HUES64 (cell line): ENCODE measurements at regions not wholly inside any gene's neighbourhood (a gene's known extent, or its start where the extent isn't known, plus 50 kb on each side); places are given as distances from the start of the nearest gene placed in this dataset.
"Not testable (repeated sequence)": the region's sequence is repeated elsewhere in the genome, so short reads cannot be mapped to it uniquely, and the experiment has no call there.

Experiments used
- H3K27ac ChIP-seq: 2 replicates; pipeline ENCODE4 v1.7.0; 2013; ENCODE audit warnings: low read depth, low read length, inconsistent platforms
- H3K27me3 ChIP-seq: 2 replicates; pipeline ENCODE4 v1.6.1; 2013; ENCODE audit warnings: mild to moderate bottlenecking, low read length; ENCODE audit not compliant: insufficient read depth
- H3K36me3 ChIP-seq: 2 replicates; pipeline ENCODE4 v1.6.1; 2013; ENCODE audit warnings: mild to moderate bottlenecking, low read length; ENCODE audit not compliant: insufficient read depth
- H3K4me1 ChIP-seq: 2 replicates; pipeline ENCODE4 v1.6.1; 2013; ENCODE audit warnings: mild to moderate bottlenecking, low read length, moderate library complexity; ENCODE audit not compliant: insufficient read depth
- H3K4me3 ChIP-seq: 2 replicates; pipeline ENCODE4 v1.5.1; 2013; ENCODE audit warnings: mild to moderate bottlenecking, low read length, moderate library complexity
- H3K9ac ChIP-seq: 2 replicates; pipeline ENCODE4 v1.6.1; 2013; ENCODE audit warnings: mild to moderate bottlenecking, low read depth, low read length
- H3K9me3 ChIP-seq: 2 replicates; pipeline ENCODE4 v1.6.1; 2013; ENCODE audit warnings: low read depth, low read length; ENCODE audit not compliant: insufficient read depth
- WGBS: fragments of 150-250, 120-280 bp; methylation state at CpG from one replicate; pipeline ENCODE4 v1.1.7; 2013; ENCODE audit warnings: missing lambda C conversion rate; 5-methylcytosine and 5-hydroxymethylcytosine counted together

DNA sequence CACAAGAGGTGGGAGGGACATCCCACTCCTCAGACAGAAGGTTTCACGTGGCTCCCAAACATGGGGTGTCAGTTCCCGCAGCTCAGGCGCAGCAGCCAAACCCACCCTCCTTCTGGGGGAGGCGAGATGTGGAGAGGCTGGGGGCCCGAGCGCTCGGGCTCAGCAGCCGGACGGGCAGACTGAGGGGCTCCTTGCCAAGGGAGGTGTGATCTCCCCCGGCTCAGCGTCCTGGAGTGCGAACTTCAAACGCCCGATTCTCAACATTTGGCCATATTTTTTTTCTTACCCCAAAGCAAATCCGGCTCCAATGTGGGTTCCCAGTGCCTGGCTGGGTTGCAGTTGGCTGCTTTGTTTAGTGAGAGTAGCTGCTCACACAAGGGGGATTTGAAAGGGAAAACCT is 477.9 kb downstream of the MN1 start:
- H3K27me3 ChIP-seq, result no peaks in the 10 kb centered on the region
- 87% methylated on average over 15 of the region's 15 CpGs for WGBS
- no peak overlapping the region for H3K27ac ChIP-seq
- peaks cover 7% of the 10 kb centered on the region for H3K9me3 ChIP-seq
- H3K36me3 ChIP-seq, result no peaks in the 10 kb centered on the region
- H3K4me1 ChIP-seq, result 0 out of 2 replicates have a peak, but pooled peaks cover 2% of the 10 kb centered on the region
- no peak overlapping the region for H3K9ac ChIP-seq
- H3K4me3 ChIP-seq, result no peak overlapping the region

DNA sequence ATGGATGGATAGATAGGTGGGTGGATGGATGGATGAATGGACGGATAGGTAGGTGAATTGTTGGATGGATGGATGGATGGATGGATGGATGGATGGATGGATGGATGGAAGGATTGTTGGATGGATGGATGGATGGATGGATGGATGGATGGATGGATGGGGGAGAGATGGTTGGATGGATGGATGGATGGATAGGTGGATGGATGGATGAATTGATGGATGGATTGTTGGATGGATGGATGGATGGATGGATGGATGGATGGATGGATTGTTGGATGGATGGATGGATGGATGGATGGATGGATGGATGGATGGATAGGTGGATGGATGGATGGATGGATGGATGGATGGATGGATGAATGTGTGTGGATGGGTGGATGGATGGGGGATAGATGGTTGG is 476.6 kb downstream of the MN1 start:
- not testable (repeated sequence) for H3K27me3 ChIP-seq, H3K9ac ChIP-seq, H3K4me3 ChIP-seq, H3K9me3 ChIP-seq, H3K4me1 ChIP-seq, H3K36me3 ChIP-seq, H3K27ac ChIP-seq
- 90% methylated on average over 1 of the region's 1 CpG for WGBS

- H3K27ac ChIP-seq, result no peak overlapping the region
- 89% methylated on average over 4 of the region's 4 CpGs for WGBS
- no peaks in the 10 kb centered on the region for H3K36me3 ChIP-seq
- no peak overlapping the region for H3K4me3 ChIP-seq
- no peak overlapping the region for H3K9ac ChIP-seq
- no peaks in the 10 kb centered on the region for H3K27me3 ChIP-seq
- peaks cover 15% of the 10 kb centered on the region; the same call in 1 of the 2 replicates for H3K4me1 ChIP-seq
- H3K9me3 ChIP-seq, result no peaks in the 10 kb centered on the region
Observed at GRCh38 chr22:27327497-27327896, 474.1 kb downstream of the MN1 start.

DNA sequence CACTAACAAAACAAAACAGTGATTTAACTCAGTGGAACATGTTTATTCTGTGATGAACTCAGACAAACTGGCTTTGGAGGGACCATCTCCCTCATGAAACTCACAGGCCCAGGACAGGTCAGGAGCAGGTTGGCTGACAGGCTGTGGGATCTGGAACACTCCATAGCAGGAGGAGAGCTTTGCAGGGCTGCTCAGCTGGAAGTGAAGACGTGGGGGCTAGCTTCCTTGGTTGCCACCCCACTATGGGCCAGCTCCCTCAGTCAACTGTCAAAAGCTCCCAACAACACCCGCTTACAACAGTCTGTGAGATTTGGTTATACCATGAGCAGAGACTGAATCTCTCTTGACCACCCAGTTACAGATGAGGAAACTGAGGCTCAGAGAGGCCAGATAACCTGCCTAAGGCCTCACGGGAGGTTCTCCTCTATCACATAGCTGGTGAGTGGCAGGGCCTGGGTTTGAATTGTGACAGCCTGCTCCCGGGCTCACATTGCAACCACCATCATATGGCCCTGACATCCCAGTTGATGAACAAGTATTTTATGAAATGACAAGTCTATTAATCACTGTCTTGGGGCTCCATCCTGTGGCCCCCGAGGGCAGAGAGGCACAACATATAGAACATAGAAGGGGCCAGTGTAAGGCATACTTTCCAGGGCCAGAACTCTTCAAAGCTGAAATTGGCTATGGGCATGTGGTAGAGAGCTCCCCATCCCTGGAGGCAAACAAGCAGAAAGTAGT is 473.4 kb downstream of the MN1 start:
- H3K27ac ChIP-seq, result no peak overlapping the region
- H3K27me3 ChIP-seq, result no peaks in the 10 kb centered on the region
- WGBS, result 91% methylated on average over 4 of the region's 5 CpGs
- no peaks in the 10 kb centered on the region for H3K9me3 ChIP-seq
- H3K9ac ChIP-seq, result no peak overlapping the region
- no peaks in the 10 kb centered on the region for H3K36me3 ChIP-seq
- no peak overlapping the region for H3K4me3 ChIP-seq
- H3K4me1 ChIP-seq, result peaks cover 15% of the 10 kb centered on the region; the same call in 1 of the 2 replicates

DNA sequence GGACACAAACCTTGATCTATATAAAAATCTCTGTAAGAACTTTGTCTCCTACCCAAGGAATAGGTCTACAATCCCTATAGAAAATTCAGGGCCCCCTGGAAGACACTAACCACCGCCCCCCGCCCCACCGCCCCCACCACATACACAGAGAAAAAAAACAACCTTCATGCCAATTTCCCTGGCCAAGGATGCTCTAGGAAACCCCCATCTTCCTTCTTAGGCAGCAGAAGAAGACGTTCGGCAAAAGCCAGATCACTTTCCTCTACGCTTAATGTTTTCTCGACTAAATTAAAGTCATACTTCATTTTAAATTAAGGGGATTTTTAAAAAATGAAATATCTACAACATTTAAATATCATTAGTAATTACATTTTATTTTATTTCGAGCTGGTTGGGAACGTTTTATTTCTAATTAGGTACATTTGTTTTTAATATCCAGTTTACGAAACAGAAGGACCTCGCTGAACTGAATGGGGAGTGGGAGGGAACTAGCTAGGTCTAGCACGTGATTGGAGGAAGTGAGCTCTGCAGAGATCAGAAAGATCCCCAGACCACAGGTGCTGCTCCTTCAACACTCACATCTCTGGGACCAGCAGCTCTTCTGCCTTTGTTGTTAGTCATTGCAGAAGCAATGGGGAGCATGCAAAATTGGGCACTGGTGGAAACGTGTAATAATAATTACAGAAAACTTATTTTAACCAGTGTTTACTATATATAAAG is 472.3 kb downstream of the MN1 start:
- Histone ChIP-seq H3K36me3 (no peaks in the 10 kb centered on the region), H3K27me3 (no peaks in the 10 kb centered on the region), H3K9me3 (no peaks in the 10 kb centered on the region), H3K27ac (no peak overlapping the region), H3K4me3 (peak overlapping the region; percentile 29; the same call in 1 of the 2 replicates), H3K9ac (no peak overlapping the region), H3K4me1 (peaks cover 15% of the 10 kb centered on the region; the same call in 1 of the 2 replicates)
- 34% methylated on average over 8 of the region's 13 CpGs for WGBS

DNA sequence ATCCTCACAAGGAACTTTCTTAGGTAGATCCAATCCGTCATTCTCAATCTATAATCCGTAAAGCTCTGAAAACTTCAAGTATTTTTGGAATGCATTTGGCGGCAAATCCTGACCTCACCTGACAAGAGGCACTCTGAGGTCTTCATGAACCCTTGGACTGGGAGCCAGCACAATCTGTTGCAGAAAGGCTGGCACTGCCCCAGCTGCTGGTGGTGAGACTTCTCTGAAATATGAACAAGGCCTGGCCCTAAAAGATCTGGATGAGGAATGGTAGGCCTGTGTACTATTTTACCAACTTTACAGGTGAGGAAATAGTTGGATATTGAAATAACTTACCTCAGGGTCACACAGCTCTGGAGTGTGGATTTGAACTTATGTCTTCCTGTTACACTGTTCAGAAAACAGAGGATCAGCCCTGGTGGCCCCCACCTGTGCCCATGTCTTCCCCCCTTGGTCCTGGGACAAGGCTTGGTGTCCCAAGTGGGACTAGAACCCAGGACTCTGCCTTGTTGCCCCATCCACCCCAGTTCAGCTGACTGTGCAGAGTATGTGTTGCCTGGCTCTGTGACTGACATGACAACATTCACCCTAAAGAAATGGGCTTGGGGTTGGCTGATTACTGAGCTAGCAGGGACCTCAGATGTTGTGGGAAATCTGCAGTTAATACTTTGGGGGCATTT is 471.4 kb downstream of the MN1 start:
- 86% methylated on average over 3 of the region's 3 CpGs for WGBS
- Histone ChIP-seq H3K9ac (no peak overlapping the region), H3K4me1 (peaks cover 15% of the 10 kb centered on the region; the same call in 1 of the 2 replicates), H3K27me3 (no peaks in the 10 kb centered on the region), H3K4me3 (no peak overlapping the region), H3K27ac (no peak overlapping the region), H3K36me3 (no peaks in the 10 kb centered on the region), H3K9me3 (no peaks in the 10 kb centered on the region)

- H3K9ac ChIP-seq, result no peak overlapping the region
Observed at GRCh38 chr22:27331526-27332281, 469.9 kb downstream of the MN1 start.

DNA sequence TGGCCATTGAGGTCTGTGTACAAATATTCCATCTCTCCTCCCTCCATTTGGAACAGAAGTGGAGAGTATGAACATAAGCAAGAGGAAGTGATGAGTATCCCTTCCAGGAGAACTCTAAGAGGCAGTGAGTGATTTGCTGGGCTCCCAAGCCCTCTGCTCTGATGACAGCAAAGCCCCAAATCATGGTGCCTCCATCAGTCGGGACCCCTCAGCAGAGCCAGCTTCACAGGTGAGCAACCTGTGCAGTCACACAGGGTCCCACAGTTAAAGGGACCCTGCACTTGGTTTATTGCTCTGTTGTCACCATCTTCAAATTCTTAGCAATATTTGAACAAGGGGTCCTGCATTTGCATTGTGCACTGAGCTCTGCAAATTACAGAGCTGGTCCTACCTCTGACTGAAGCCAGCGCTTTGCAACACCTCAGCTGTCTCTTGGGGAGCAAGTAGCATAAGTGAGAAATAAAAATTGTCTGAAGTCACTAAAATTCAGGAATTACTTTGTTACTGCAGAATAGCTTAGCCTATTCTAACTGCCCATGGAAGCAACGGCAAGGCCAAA is 466.4 kb downstream of the MN1 start:
- Histone ChIP-seq H3K4me3 (no peak overlapping the region), H3K4me1 (peaks cover 16% of the 10 kb centered on the region; the same call in 1 of the 2 replicates), H3K27ac (no peak overlapping the region), H3K9ac (no peak overlapping the region), H3K9me3 (no peaks in the 10 kb centered on the region), H3K27me3 (no peaks in the 10 kb centered on the region), H3K36me3 (no peaks in the 10 kb centered on the region)
- 58% methylated on average over 3 of the region's 3 CpGs for WGBS

More at GRCh38 chr22:27331526-27332281, 469.9 kb downstream of the MN1 start:
- WGBS, result 41% methylated on average over 16 of the region's 16 CpGs
- Histone ChIP-seq H3K27me3 (no peaks in the 10 kb centered on the region), H3K27ac (no peak overlapping the region), H3K4me3 (no peak overlapping the region), H3K9me3 (no peaks in the 10 kb centered on the region), H3K36me3 (no peaks in the 10 kb centered on the region), H3K4me1 (peaks cover 15% of the 10 kb centered on the region; the same call in 1 of the 2 replicates)

- Histone ChIP-seq H3K27me3 (no peaks in the 10 kb centered on the region), H3K4me1 (peaks cover 13% of the 10 kb centered on the region; the same call in 1 of the 2 replicates), H3K9ac (no peak overlapping the region), H3K9me3 (no peaks in the 10 kb centered on the region), H3K27ac (no peak overlapping the region), H3K36me3 (no peaks in the 10 kb centered on the region), H3K4me3 (no peak overlapping the region)
- WGBS, result 72% methylated on average over 10 of the region's 10 CpGs
Observed at GRCh38 chr22:27336151-27337090, 465.1 kb downstream of the MN1 start.

DNA sequence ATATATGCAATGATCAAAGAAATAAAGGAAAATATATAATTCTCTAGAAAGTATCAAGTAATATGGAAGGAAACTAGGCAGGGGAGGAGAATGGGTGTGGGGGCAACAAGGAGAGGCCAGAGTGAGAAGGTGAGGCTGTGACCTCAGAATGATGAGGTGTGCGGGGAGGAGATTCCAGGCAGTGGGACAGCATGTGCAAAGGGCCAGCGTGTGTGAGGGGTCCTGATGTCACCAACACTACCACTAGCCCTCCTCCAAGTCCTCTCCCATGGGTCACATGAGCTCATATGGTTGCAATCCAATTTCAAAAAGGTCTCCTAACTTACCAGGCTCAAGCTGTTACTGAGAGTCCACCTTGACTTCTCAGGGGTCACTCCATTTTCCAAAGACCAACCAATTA is 463.9 kb downstream of the MN1 start:
- Histone ChIP-seq H3K9me3 (0 out of 2 replicates have a peak, but pooled peaks cover 8% of the 10 kb centered on the region), H3K27me3 (no peaks in the 10 kb centered on the region), H3K36me3 (no peaks in the 10 kb centered on the region), H3K9ac (no peak overlapping the region), H3K27ac (no peak overlapping the region), H3K4me3 (no peak overlapping the region), H3K4me1 (peaks cover 5% of the 10 kb centered on the region; the same call in 1 of the 2 replicates)
- 82% methylated on average over 2 of the region's 2 CpGs for WGBS
